HG03064 (cell line): ENCODE measurements at regions not wholly inside any gene's neighbourhood (a gene's known extent, or its start where the extent isn't known, plus 50 kb on each side); places are given as distances from the start of the nearest gene placed in this dataset.
"Not testable (repeated sequence)": the region's sequence is repeated elsewhere in the genome, so short reads cannot be mapped to it uniquely, and the experiment has no call there.

Experiments
- ATAC-seq: cut with Tn5 transposase; IDR thresholded peaks from one replicate; pipeline ENCODE4 v1.9.1; 2021; ENCODE audit warnings: low read depth; ENCODE audit not compliant: unreplicated experiment

DNA sequence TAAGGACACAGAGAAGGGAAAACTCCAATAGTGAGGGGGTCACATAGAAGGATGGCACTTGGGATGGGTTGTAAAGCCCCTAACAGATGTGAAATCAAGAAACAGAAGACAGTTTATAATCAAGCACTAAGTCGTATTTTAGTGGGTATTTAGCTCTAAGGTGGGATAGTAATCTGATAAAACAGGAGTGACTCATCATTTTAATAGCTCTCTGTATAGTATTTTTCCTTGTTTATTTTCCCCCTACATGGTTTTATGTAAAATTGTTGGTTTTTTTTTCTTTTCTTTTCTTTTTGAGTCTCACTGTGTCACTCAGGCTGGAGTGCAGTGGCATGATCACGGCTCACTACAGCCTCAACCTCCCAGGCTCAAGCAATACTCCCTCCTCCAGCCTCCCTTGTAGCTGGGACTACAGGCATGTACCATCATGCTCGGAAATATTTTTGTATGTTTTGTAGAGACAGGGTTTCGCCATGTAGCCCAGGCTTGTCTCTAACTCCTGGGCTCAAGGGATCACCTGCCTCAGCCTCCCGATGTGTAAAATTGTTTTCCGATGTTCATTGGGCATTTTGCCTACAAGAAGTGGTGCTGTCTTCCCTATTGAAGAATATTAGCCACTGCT, 142.6 kb upstream of the SERPINE2 start:
- no peak for ATAC-seq

DNA sequence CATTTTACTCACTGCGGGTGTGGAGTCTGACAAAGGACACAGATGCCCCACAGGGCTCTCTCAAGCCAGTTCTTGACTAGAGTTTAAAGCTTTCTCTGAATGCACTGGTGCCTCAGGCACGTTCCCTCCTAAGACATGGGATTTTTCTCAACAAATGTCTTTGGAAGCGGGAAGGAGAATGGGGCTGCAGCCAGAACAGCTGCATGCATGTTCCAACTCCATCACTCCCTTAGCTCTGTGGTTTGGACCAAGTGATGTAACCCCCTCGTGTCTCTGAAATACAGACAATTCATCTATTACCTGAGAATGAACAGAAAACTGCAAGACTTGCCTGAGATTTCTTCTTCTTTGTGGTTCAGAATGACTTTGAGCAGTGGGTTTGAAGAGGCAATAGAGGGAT, 141.7 kb upstream of the SERPINE2 start:
- no peak for ATAC-seq

DNA sequence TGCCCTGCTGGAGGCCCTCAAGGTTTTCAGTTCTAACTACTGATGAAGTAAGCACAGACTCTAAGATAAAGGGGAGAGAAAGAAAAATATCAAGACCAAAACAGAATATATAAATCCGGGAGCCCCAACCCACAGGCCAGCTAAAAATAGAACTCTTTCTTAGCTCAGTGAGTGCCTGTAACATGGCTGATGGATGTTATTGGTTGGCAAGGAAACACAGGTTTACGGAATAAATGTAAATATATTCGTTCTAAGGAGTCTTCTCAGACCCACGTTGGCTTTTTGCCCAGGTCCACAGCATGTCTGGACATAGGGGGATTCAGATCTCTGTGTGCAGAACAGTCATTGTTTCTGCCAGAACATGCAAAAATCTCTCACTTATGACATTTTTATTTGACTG, 139.0 kb upstream of the SERPINE2 start:
- ATAC-seq, result no peak

DNA sequence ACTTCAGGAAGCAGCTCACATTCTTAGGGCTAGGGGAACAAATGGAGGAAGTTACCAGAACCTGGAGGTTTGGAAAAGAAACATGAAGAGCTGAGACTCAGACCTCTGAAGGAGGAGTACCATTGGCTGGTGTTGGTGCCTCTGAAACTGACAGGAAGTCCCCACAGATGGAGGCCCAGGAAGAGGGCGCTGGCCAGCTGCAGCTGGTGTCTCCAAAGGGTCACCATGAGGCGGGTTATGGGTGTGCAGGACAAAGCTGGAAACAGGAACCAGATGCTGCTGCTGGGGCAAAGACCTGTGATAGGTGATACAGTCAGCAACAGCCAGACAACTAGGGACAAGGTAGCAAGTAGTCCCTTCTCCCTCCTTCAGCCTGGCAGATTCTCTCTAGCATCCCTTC, 136.5 kb upstream of the SERPINE2 start:
- ATAC-seq, result no peak

DNA sequence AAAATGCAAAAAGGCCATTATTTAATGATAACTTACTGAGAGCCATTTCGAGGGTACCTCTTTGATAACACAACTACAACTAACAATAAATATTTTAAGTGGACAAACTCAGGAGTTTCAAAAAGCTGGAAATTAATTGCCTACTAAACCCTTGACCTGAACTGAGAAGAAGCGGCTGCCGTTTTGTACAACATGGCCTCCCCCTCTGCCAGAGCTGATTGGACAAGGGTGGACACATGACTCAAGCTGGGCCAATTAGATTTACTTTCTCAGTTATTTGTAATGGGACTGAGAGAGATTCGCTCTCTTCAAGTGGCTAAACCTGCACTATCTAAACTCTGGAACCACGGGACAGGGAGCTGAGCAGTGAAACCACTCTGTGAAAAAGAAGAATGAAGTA, 135.9 kb upstream of the SERPINE2 start:
- ATAC-seq, result no peak

DNA sequence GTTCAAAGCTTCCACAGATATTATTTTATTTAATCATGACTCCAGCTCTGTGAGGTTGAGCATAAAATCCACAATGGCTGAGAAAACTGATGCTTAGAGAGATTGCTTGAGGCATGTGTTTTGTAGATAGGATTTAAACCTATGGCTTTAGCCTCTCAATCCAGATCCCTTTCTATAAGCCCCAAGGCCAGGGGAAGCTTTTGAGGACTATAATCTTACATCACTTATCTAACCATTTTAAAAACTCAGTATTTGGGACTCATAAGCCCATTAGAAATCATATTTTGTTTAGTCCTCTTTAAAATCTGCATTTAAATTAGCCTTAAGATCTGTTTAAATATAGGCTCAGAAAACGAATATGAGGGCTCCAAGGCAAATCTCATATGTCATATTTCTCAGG, 135.4 kb upstream of the SERPINE2 start:
- no peak for ATAC-seq

DNA sequence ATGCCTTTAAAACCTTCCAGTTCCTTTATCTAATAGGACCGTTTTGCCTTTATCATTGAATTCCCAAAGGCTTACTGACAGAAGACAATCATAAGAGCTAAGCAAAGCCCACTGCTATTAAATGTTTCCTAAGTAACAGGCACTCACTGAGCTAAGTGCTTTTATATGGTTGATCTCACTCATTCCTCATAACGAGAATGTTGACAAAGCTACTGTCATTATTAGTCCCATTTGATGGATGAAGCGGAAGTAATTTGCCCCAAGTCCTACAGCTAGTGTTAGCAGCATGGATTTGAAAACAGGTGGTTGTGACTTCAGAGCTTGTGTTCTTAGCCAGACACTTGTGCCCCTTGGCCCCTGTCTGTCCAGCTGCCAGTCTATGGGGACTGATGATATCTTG, 134.8 kb upstream of the SERPINE2 start:
- ATAC-seq, result no peak

DNA sequence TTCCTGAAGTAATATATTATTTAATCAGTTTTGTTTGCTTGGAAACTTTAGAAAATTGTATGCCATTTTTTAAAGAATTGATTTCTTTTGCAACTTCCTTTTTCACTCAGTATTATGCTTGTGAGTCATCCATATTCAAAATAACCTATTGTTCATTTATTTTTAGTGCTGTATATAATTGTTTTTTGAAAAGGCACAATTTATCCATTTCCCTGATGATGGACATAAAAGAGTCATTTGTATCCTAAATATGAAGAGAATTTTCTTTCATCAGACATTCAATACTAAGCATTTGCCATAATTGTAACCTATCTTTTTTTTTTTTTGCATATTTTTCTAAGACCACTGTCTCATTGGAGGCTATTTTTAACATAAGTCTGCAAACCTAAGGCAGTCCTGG, 134.1 kb upstream of the SERPINE2 start:
- ATAC-seq, result no peak

DNA sequence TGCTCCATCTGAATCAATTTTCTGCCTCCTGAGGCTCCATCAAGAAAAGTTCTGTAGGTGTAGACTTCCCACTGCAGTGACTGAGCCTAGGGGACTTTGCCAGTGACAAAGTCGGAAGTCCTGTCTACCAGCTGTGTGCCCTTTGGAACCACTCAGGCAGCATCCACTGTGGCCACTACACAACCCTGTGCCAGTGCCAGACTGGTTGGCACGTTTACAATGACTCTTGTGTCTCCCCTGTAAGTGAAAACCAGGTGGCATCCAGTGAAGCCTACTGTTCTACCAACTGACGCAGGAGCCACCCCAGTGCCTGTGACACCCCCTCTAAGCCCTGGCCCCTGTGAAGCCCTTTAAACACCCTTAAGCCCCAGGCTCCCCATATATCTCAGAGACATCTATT, 132.1 kb upstream of the SERPINE2 start:
- no peak for ATAC-seq

DNA sequence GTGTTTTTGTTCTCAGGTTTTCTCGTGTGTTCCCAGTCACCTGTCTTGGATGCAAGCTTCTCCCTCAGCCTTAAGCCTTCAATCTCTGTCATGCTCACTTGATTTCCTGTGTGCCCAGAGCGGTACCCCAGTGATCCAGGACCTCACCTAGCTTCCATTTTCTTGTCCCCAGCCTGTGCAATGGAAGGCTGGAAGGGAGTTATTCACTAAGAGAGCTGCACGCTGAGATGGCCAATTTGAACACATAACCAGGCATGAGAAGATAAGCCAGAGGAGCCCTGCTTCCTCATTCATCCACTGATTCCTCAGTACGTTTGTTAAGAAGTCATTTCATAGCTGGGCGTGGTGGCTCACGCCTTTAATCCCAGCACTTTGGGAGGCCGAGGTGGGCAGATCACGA, 130.8 kb upstream of the SERPINE2 start:
- no peak for ATAC-seq

DNA sequence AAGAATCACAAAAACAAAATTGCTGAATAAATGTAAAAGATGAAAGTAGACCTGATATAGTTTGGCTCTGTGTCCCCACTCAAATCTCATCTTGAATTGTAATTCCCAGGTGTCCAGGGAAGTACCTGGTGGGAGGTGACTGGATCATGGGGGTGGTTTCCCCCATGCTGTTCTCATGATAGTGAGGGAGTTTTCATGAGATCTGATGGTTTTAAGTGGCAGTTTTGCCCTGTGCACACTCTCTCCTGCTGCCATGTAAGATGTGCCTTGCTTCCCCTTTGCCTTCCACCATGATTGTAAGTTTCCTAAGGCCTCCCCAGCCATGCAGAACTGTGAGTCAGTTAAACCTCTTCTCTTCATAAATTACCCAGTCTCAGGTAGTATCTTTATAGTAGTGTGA, 128.7 kb upstream of the SERPINE2 start:
- ATAC-seq, result not testable (repeated sequence)

DNA sequence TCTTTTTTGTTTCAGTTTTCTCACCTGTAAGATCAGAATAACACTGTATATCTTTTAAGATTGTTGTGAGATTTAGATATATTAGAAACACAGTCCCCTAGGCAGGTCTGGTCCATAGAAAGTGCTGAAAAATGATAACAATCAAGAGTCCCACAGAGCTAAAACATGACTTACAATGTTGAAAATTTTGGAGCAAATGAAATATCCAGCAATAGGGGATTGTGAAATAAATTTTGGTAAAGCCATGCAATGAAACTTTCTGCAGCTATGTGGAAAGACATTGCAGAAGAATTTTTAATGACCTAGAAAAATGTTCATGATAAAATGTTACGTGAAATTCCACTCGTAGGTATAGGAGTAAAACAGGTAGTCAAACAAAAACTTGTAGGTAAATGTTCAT, 127.6 kb upstream of the SERPINE2 start:
- ATAC-seq, result no peak

DNA sequence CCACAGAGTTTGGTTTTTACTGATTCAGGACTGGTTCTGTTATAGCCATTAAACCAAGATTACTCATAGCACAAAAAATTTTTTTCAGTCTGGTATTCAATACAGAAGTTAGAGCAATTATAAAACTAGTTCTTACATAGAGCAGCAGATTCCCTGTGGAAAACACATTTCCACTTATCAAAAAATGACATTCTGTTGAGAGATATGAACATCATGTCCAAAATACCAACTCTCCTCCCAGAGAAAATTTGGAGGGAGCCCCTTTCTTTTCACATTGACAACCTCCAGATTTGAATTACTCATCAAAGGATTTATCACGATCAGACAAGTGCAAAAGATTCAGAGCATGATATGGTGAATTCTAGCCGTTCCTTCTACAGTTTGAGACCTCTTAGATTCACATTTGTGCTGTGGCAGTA, 126.8 kb upstream of the SERPINE2 start:
- ATAC-seq, result no peak

DNA sequence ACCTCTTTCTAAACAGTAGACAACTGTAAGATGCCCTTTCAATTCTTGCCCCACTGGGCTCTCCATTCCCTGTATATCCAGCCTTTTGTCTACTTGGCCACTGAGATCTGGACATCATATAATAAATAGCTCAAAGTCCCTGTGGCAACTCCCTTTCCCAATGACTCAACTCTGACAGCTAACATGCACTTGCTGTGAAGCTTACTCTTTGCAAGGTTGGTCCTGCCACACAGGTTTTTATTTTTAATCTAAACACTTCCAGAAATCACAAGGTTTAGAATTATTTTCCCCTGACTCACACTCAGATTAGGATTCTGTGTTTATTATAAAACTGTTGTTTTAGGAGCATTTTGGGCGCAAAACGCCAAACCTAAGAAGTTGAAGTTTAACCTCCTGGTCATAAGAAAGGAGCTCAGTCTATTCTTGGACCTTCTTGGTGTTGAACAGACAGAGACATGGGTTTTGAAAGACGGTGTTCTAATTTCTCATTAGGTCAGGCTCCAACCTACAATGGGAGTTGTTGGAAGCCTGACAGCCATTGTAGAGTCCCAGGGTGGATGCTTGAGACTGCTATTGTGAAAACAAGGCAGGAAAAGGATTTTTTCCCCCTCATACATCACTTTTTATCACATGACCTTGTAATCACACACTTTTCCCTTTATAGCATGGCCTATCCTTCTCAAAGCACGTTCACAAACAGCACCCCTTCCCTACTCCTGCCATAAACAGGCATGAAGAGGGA, 124.7 kb upstream of the SERPINE2 start:
- no peak for ATAC-seq

DNA sequence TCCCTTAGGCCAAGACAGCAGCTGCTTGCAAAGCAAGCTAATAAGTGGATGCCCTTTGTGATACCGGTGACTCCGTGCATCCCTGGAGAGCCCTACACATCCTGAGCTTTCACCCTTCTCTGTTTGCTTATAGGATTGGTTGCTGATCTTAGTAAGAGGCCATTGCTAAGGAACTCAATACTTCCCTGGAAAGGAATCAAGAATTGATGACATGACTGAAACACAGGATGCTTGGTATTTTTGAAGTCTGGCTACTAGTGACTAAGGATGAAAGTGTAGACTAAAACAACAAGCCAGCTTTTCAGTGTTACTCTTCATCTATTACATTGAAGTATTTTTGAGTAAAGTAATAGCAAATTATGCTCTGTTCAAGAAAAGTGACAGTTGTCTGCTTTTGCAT, 123.0 kb upstream of the SERPINE2 start:
- no peak for ATAC-seq

DNA sequence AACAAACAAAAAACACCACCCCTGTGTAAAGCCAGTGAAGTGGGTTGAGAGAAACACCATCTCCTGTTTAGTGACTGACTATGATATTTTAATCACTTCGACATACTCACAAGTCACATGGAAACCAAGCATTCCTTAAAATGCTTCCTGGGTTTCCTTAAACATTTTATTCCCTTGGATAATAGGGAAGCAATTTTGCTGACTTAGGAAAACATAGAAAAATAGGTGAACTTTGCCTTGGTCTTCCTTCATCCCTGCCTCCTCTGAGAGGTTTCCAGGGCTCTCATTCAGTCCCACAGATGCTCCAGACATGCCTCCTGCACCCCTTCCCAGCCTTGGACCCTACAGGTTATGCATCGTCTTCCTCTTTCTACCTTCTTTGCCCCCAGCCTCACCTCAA, 122.6 kb upstream of the SERPINE2 start:
- ATAC-seq, result no peak

DNA sequence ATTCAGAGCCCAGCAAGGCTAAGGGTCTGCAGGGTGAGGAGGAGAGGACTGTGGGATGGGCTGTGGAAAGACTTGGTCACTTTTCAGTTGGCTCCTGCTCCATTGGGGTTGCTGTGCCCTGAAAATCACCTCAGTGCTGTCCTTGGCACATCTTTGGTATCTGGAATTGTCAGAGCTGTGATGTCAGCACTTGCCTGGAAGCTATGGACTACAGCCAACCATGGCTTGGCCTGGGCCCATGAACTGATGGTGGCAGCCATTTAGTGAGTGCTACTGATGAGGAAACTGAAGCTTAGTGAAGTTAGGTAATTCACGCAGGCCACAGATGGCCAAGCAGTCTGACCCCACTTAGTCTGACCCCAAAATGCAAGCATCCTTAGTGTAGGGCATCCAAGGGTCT, 121.8 kb upstream of the SERPINE2 start:
- ATAC-seq, result no peak

DNA sequence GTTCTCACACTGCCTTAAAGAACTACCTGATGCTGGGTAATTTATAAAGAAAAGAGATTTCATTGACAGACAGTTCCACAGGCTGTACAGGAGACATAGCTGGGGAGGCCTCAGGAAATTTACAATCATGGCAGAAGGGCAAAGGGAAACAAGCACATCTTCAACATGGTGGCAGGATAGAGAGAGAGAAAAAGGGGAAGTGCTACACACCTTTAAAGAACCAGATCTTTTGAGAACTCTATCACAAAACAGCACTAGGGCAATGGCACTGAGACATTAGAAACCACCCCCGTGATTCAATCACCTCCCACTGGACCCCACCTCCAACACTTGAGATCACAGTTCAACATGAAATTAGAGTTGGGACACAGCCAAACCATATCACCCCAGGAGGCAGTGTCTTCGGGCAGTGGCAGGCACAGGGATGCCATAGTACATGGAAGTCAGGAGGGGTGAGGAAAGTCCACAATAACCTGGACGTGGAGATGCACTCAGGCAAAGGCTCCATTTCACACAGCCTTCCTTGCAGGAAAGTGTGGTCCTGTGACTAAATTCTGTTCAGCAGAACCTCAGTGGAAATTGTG, 120.4 kb upstream of the SERPINE2 start:
- no peak for ATAC-seq

DNA sequence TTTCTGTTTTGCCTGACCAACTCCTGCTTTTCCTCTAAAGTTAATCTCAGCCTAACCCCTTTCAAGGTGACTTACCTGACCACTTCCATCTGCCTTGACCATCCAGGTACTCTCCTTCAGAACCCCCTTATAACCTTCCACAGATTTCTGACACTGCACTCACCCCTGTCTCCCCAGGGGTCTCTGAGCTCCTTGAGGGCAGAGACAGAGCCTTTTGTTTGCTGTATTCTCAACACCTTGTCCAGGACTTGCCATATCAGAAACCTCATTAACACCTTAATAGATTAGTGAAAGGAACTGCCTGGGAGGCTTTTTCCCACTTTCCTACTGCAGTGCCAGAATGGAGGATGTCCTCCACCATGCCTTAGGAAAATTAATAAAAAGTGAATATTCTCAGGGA, 119.7 kb upstream of the SERPINE2 start:
- ATAC-seq, result no peak

DNA sequence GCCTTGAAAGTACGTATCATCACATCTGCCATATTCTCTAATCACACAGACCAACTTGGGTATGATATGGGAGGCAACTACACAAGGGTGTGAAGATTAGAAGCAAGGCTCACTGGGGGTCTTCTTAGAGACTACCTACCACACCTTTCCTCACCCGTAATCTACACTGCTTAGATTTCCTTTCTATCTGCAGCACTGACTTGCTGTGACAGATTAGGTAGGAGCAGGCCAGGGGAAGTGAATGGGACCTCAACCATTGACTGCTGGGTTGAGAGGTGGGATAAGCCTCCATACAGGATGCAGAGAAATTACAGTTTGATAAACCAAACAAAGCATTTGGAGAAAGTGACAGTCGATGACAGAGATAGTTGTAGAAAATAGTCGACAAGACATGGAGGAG, 119.0 kb upstream of the SERPINE2 start:
- no peak for ATAC-seq

DNA sequence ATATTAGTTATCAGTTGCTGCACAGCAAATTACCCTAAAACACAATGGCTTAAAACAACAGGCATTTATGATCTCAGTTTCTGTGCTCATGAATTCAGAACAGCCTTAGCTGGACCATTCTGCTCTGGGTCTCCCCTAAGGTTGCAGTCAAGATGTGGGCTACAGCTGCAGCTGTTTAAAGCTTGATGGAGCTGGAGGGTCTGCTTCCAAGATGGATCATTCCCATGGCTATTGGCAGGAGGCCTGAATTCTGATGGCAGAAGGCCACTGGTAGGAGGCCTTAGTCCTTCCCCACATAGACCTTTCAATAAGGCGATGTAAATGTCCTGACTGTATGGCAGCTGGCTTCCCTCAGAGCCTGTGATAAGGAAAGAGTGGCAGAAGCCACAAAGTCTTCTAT, 118.6 kb upstream of the SERPINE2 start:
- ATAC-seq, result no peak

DNA sequence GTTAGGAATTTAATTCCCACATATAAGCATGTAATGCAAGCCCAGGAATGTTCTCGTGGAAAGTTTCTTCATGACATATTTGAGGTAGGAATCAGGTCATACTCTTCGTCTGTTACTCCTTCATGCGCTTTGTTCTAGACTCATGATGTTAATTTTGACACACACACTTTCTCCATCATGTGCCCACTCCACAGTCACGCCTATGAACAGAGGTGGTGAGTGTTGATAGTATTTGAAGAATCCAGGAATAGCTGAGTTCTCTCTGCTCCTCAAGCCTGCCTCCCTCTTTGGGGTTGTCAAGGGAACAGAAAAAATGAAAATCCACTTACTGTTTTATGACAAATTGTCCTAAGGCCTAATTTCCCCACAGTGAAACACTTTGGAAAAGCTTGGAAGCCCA, 117.3 kb upstream of the SERPINE2 start:
- ATAC-seq, result no peak
